K562 (cell line): ENCODE measurements at regions not wholly inside any gene's neighbourhood (a gene's known extent, or its start where the extent isn't known, plus 50 kb on each side); places are given as distances from the start of the nearest gene placed in this dataset.

ENCODE experiments used
- ATAC-seq: fragments of 200-7000 bp; cut with Tn5 transposase; 3 replicates; pipeline ENCODE4 v1.9.1; 2020; ENCODE audit warnings: moderate library complexity
- BruUV-seq: library from RNA; stranded (reverse); fragments of 400-500 nt; replicated peaks from 2 replicates; lab custom pipeline; 2021; lab: Mats Ljungman, UMichigan
- CTCF ChIA-PET: fragments of 300-600 bp; formaldehyde crosslinking; extraction: SDS; loops from one replicate; lab custom pipeline; 2021; ENCODE audit warnings: low intra/inter-chr PET ratio; lab: Yijun Ruan, JAX
- POLR2A ChIA-PET: fragments of 300-600, 350-650 bp; sonication (Branson Sonifier 250); formaldehyde crosslinking; extraction: SDS; loops from one replicate; lab custom pipeline; 2021; ENCODE audit warnings: antibody characterized with exemption, inconsistent platforms; lab: Yijun Ruan, JAX
- DNase-seq, 4 experiments: peaks; one replicate each; pipeline versions ENCODE4 v3.0.0 to v3.0.0-alpha.2; 2011 to 2018; ENCODE audit warnings: low spot score in 3 of 4, mixed read lengths in 3 of 4; ENCODE audit errors: extremely low read depth in 1 of 4
- FAIRE-seq: peaks from 2 replicates; lab custom pipeline; 2011; peaks lifted over from hg19 to GRCh38; lab: Jason Lieb, UNC
- H2AFZ ChIP-seq: 2 replicates; pipeline ENCODE4 v1.6.0; 2011; ENCODE audit warnings: low read depth, low read length, control low read depth, inconsistent platforms
- H3K27ac ChIP-seq: fragments of 200-600 bp; 3 replicates; pipeline ENCODE4 v1.8.0; 2011; ENCODE audit warnings: low read depth, mild to moderate bottlenecking, control low read depth, inconsistent platforms, low read length, moderate library complexity, mixed read lengths; ENCODE audit errors: extremely low read depth
- H3K27me3 ChIP-seq, 2 experiments: fragments of 300-600 bp in 1 of 2; 2 replicates in 1 of 2; 3 replicates in 1 of 2; pipeline versions ENCODE4 v1.6.0 to v1.8.0; 2011; ENCODE audit warnings: inconsistent platforms in 2 of 2, low read length in 2 of 2, mild to moderate bottlenecking in 1 of 2, mixed read lengths in 1 of 2, moderate library complexity in 1 of 2; ENCODE audit not compliant: control insufficient read depth in 2 of 2, insufficient read depth in 2 of 2
- H3K36me3 ChIP-seq: fragments of 300-600 bp; 3 replicates; pipeline ENCODE4 v1.8.0; 2011; ENCODE audit warnings: mild to moderate bottlenecking, low read length, inconsistent platforms; ENCODE audit not compliant: control insufficient read depth, insufficient read depth
- H3K4me1 ChIP-seq, 2 experiments: fragments of 200-600 bp in 1 of 2; replicated peaks in 1 of 2; 2 replicates in 1 of 2; 3 replicates in 1 of 2; pipeline versions ENCODE4 v1.5.1 to v1.8.0; 2011; ENCODE audit warnings: inconsistent platforms in 2 of 2, low read length in 2 of 2, mild to moderate bottlenecking in 1 of 2, mixed read lengths in 1 of 2, moderate library complexity in 1 of 2; ENCODE audit not compliant: control insufficient read depth in 2 of 2, insufficient read depth in 2 of 2
- H3K4me2 ChIP-seq: 2 replicates; pipeline ENCODE4 v1.6.1; 2011; ENCODE audit warnings: low read length, control low read depth, inconsistent platforms, mixed read lengths; ENCODE audit not compliant: insufficient read depth
- H3K4me3 ChIP-seq: fragments of 200-600 bp; sonication (generic), shearing (Covaris generic); 2 replicates; pipeline ENCODE4 v1.5.1; 2016; ENCODE audit warnings: control low read depth, inconsistent platforms
- H3K79me2 ChIP-seq: fragments of 200-600 bp; 3 replicates; pipeline ENCODE4 v1.8.0; 2011; ENCODE audit warnings: low read length, inconsistent platforms; ENCODE audit not compliant: control insufficient read depth, insufficient read depth
- H3K9ac ChIP-seq, 2 experiments: 2 replicates each; pipeline versions ENCODE4 v1.6.0 to v1.6.1; 2011; ENCODE audit warnings: low read depth in 2 of 2, low read length in 2 of 2, control low read depth in 1 of 2, inconsistent platforms in 1 of 2, mild to moderate bottlenecking in 1 of 2, mixed read lengths in 1 of 2; ENCODE audit not compliant: insufficient read depth in 1 of 2
- H3K9me1 ChIP-seq: one replicate; pipeline ENCODE4 v1.6.0; 2011; ENCODE audit warnings: inconsistent platforms, mild to moderate bottlenecking, low read length, moderate library complexity; ENCODE audit not compliant: control insufficient read depth, insufficient read depth
- H3K9me3 ChIP-seq: replicated peaks from 2 replicates; pipeline ENCODE4 v1.5.1; 2011; ENCODE audit warnings: low read depth, low read length, inconsistent platforms; ENCODE audit not compliant: control insufficient read depth, insufficient read depth
- H4K20me1 ChIP-seq: replicated peaks from 2 replicates; pipeline ENCODE4 v1.6.1; 2011; ENCODE audit warnings: low read length, inconsistent platforms, mixed read lengths; ENCODE audit not compliant: control insufficient read depth, insufficient read depth
- CHD7 ChIP-seq: fragments of 200-600 bp; sonication (generic); IDR thresholded peaks from one replicate; pipeline ENCODE4 v1.6.1; 2012; ENCODE audit warnings: mild to moderate bottlenecking, low read depth, low read length, inconsistent platforms
- ETS2 ChIP-seq: IDR thresholded peaks from 2 replicates; pipeline ENCODE4 v1.6.1; 2016; ENCODE audit warnings: borderline replicate concordance, missing genetic modification characterization, mild to moderate bottlenecking, moderate library complexity, missing compliant biosample characterization; ENCODE audit not compliant: poor library complexity, severe bottlenecking
- MLLT1 ChIP-seq, 2 experiments: fragments of 450-650 bp; IDR thresholded peaks; 2 replicates each; pipeline ENCODE4 v1.6.1; 2016
- PHF20 ChIP-seq: fragments of 450-650 bp; IDR thresholded peaks from 2 replicates; pipeline ENCODE4 v1.6.1; 2018; ENCODE audit not compliant: partially characterized antibody
- SRSF3 ChIP-seq: fragments of 200-400 bp; formaldehyde crosslinking; IDR thresholded peaks from 2 replicates; pipeline ENCODE4 v1.6.1; 2016; ENCODE audit warnings: mild to moderate bottlenecking, low read length, moderate library complexity; ENCODE audit not compliant: insufficient read depth
- ZBTB5 ChIP-seq: fragments of 450-650 bp; IDR thresholded peaks from 2 replicates; pipeline ENCODE4 v1.6.1; 2017; ENCODE audit warnings: antibody characterized with exemption
- ZNF197 ChIP-seq: fragments of 200-800 bp; sonication (Bioruptor generic); IDR thresholded peaks from 2 replicates; pipeline ENCODE4 v1.6.1; 2016; ENCODE audit warnings: low read depth, missing genetic modification characterization, missing compliant biosample characterization
- ZNF785 ChIP-seq: fragments of 250-450 bp; sonication (Bioruptor Pico); IDR thresholded peaks from 2 replicates; pipeline ENCODE4 v1.4.0; 2020; ENCODE audit warnings: mild to moderate bottlenecking
- ZZZ3 ChIP-seq: fragments of 450-650 bp; IDR thresholded peaks from 2 replicates; pipeline ENCODE4 v1.6.1; 2016; ENCODE audit warnings: antibody characterized with exemption, mild to moderate bottlenecking, moderate library complexity
- WGBS: fragments of 100-300 bp; shearing (Covaris generic); methylation state at CpG from one replicate; pipeline ENCODE4 v1.1.6; 2016; ENCODE audit warnings: low coverage, mixed read lengths; ENCODE audit not compliant: insufficient coverage; ENCODE audit errors: missing lambda C conversion rate; 5-methylcytosine and 5-hydroxymethylcytosine counted together
- in situ Hi-C: fragments of 300-500 bp; cut with MboI; formaldehyde crosslinking; loops from 4 replicates; pipeline ENCODE4 v1.15.0; 2018; ENCODE audit warnings: inconsistent platforms, mixed read lengths
- intact Hi-C: fragments of 100-400 bp; cut with micrococcal nuclease; formaldehyde crosslinking; loops from 2 replicates; pipeline ENCODE4 v1.14.2; 2022

- WGBS, result 0% methylated on average over 1 of the region's 1 CpG
- POLR2A ChIA-PET, result no interaction called here
- no peak for TF ChIP-seq PHF20
- TF ChIP-seq MLLT1 (IDR thresholded peaks at IDR 0.05), result no peak
- no peak for TF ChIP-seq ZBTB5
- no peak for TF ChIP-seq ZZZ3
- TF ChIP-seq ETS2 (tag), result no peak
- no peak for TF ChIP-seq ZNF197 (CRISPR knock-in tag)
- no peak for TF ChIP-seq ZNF785 (CRISPR knock-in tag)
- TF ChIP-seq CHD7, result no peak
- no peak for TF ChIP-seq SRSF3
These were observed 89.3 kb downstream of the FSCB start for GRCh38 chr14:44417809-44418208.

More at GRCh38 chr14:44417809-44418208, 89.3 kb downstream of the FSCB start:
- H3K4me1 ChIP-seq, result no peaks in the 10 kb centered on the region
- DNase-seq (no peak), FAIRE-seq (no peak), ATAC-seq (no peak)
- H3K36me3 ChIP-seq, result no peaks in the 10 kb centered on the region
- H2AFZ ChIP-seq, result no peak overlapping the region
- H3K27ac ChIP-seq, result no peak overlapping the region
- no peak overlapping the region for H3K9ac ChIP-seq
- H3K9me1 ChIP-seq, result no peaks in the 10 kb centered on the region
- CTCF ChIA-PET, result no interaction called here
- H3K27me3 ChIP-seq, result no peaks in the 10 kb centered on the region
- H3K4me2 ChIP-seq, result no peak overlapping the region
- H3K4me3 ChIP-seq, result no peak overlapping the region
- H3K79me2 ChIP-seq, result no peaks in the 10 kb centered on the region
- in situ Hi-C loops (no loop called here), intact Hi-C loops (no loop called here)
- BruUV-seq, result no TSS peak
- no peaks in the 10 kb centered on the region for H4K20me1 ChIP-seq
- H3K9me3 ChIP-seq, result no peaks in the 10 kb centered on the region
